ENCODE measurements at regions not wholly inside any gene's neighbourhood (a gene's known extent, or its start where the extent isn't known, plus 50 kb on each side); places are given as distances from the start of the nearest gene placed in this dataset.

DNA sequence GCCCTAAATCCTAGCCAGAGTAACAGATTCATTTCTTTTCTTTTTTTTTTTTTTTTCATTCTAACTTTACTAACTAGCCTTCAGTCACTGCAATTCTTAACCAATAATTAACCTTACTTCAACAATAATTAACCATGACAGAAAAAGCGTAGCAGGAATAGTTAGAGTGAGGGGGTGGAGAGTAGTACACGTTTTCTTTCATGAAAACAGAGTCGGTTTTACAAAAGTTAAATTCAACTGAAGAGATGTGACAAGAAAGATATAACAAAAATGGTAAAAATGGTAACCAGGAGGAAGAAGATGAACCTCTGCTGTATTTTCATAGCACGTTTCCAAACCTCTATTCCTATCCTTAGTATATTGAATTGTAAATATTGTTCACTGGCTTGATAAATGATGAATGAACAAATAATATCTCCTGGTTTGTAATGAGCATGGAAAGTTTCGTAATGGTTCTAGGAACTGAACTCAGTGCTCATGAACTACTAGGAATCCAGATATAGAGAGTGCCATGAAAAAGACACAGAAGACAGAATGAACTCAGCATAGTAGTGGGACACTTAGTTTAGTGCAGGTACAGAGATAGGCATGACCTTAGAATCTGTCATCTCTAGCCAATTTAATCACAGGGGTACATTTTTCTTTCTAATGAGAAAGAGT is 116.5 kb upstream of the ANO5 start:
- DNase-seq (ENCODE audit: low spot score), result no peak
- H3K27ac ChIP-seq, result no peak overlapping the region
- H3K36me3 ChIP-seq, result no peaks in the 10 kb centered on the region
- H3K27me3 ChIP-seq, result no peaks in the 10 kb centered on the region
- TF ChIP-seq, protein P1, sequence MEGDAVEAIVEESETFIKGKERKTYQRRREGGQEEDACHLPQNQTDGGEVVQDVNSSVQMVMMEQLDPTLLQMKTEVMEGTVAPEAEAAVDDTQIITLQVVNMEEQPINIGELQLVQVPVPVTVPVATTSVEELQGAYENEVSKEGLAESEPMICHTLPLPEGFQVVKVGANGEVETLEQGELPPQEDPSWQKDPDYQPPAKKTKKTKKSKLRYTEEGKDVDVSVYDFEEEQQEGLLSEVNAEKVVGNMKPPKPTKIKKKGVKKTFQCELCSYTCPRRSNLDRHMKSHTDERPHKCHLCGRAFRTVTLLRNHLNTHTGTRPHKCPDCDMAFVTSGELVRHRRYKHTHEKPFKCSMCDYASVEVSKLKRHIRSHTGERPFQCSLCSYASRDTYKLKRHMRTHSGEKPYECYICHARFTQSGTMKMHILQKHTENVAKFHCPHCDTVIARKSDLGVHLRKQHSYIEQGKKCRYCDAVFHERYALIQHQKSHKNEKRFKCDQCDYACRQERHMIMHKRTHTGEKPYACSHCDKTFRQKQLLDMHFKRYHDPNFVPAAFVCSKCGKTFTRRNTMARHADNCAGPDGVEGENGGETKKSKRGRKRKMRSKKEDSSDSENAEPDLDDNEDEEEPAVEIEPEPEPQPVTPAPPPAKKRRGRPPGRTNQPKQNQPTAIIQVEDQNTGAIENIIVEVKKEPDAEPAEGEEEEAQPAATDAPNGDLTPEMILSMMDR (IDR thresholded peaks at IDR 0.05), result no peak
- H3K9me3 ChIP-seq, result peaks cover 0 to 5% of the 10 kb centered on the region in 2 donors
- no peak overlapping the region for H3K4me3 ChIP-seq
- peaks cover 0 to 10% of the 10 kb centered on the region in 2 donors for H3K4me1 ChIP-seq

DNA sequence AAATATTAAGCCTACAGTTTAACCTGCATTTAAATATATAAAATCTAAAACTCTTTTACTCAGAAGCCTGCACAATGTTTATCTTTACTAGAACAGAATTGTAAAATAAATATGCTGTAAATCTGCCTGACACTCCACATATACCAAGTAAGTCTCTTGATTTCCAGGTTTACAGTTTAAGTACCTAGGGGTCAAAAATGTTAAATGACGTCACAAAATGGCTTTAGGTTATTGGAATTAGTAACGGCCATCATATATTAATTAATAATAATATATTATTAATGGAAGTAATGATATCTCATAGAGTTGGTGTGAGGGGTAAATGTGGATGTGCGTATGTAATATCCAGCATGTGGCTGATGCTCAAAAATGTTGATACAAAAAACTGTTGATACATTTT is 114.8 kb upstream of the ANO5 start:
- Histone ChIP-seq H3K27me3 (no peaks in the 10 kb centered on the region), H3K4me1 (peaks cover 0 to 10% of the 10 kb centered on the region in 2 donors), H3K36me3 (no peaks in the 10 kb centered on the region), H3K9me3 (peaks cover 0 to 14% of the 10 kb centered on the region in 2 donors), H3K27ac (no peak overlapping the region), H3K4me3 (no peak overlapping the region)
- TF ChIP-seq, protein P1 (IDR thresholded peaks at IDR 0.05), result no peak
- no peak for DNase-seq (ENCODE audit: low spot score)

DNA sequence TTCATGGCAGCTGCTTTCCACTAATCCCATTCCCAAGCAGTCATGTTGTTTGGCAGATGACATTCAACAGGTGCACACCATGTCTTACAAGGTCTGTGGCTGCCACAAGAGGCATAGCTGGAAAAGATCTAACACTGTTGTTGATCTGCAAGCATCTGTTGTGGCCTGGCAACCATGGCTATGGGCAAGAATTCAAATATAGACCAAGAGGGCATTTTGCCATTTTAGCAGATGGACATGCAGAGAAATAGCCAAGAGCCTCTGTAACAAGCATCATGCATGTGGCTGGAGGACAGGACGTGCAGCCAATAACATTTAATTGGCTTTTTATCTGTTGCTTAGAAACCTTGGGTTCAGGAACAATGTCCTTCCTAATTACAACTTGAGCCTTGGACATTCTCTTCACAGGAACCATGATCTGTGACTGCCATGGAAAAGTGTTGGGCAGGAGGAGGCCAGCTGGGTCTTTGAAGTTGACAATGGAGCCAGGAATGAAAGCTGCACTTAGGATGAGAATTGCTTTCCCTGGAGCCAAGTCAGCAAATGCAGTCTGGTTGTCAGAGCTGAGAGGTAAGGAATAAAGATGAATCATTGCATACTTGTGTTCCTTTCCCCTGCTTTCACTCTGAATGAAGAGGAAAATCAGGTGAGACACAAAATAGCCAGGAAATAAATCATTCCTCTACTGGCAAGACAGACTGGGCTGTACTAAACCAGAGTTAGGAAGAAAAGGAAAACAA is 113.6 kb upstream of the ANO5 start:
- TF ChIP-seq, protein P1 (IDR thresholded peaks at IDR 0.05), result no peak
- peak overlapping the region in 1 of 2 donors; percentile 15 for H3K27ac ChIP-seq
- DNase-seq (ENCODE audit: low spot score), result no peak

DNA sequence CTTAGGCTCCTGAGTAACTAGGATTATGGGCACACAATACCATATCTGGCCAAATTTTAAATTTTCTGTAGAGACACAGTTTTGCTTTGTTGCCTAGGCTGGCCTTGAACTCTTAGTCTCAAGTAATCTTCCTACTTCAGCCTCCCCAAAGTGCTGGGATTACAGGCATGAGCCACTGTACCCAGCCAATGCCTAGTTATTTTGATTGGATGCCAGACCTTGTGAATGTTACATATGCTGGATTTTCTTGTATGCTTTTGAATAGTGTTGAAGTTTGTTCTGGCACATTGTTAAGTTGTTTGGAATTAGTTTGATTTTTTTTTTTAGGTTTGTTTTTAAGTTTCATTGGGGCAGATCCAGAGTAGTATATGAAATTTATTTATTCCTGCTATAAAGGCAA is 110.7 kb upstream of the ANO5 start:
- TF ChIP-seq, protein P1 (IDR thresholded peaks at IDR 0.05), result no peak
- H3K9me3 ChIP-seq, result peaks cover 0 to 14% of the 10 kb centered on the region in 2 donors
- no peaks in the 10 kb centered on the region for H3K27me3 ChIP-seq
- H3K27ac ChIP-seq, result no peak overlapping the region
- no peak overlapping the region for H3K4me3 ChIP-seq
- peaks cover 0 to 20% of the 10 kb centered on the region in 2 donors for H3K4me1 ChIP-seq
- H3K36me3 ChIP-seq, result no peaks in the 10 kb centered on the region
- DNase-seq (ENCODE audit: low spot score), result no peak

More for the DNA sequence above, 113.6 kb upstream of the ANO5 start:
- Histone ChIP-seq H3K4me1 (peaks cover 0 to 15% of the 10 kb centered on the region in 2 donors), H3K9me3 (peaks cover 0 to 14% of the 10 kb centered on the region in 2 donors), H3K4me3 (no peak overlapping the region), H3K36me3 (no peaks in the 10 kb centered on the region), H3K27me3 (no peaks in the 10 kb centered on the region)

DNA sequence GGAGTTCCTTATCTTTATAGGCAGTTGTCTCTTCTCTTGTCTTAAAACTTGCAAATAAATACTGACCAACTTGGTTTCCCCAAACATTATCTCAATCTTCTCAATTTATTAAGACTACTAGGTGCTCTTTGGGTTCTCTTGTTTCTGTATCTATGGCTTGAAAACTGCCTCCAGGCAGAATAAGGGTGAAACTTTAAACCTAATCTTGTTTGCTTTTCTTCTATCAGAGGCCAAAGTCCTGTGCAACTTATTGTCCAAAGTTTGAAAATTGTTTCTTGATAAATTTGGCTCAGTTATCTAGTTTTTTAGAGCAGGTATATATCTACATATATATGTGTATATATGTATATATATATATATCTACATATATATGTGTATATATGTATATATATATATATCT is 110.1 kb upstream of the ANO5 start:
- no peaks in the 10 kb centered on the region for H3K36me3 ChIP-seq
- peaks cover 0 to 20% of the 10 kb centered on the region in 2 donors for H3K4me1 ChIP-seq
- no peak for DNase-seq (ENCODE audit: low spot score)
- TF ChIP-seq, protein P1 (IDR thresholded peaks at IDR 0.05), result no peak
- H3K9me3 ChIP-seq, result peaks cover 0 to 14% of the 10 kb centered on the region in 2 donors
- no peaks in the 10 kb centered on the region for H3K27me3 ChIP-seq
- H3K4me3 ChIP-seq, result no peak overlapping the region
- no peak overlapping the region for H3K27ac ChIP-seq
